CD4-positive, CD25-positive, alpha-beta regulatory T cell (primary cell): ENCODE measurements at regions not wholly inside any gene's neighbourhood (a gene's known extent, or its start where the extent isn't known, plus 50 kb on each side); places are given as distances from the start of the nearest gene placed in this dataset.

Experiments used
- ATAC-seq, 2 donors: fragments of 150-1000 bp; cut with Tn5 transposase; one replicate each; pipeline ENCODE4 v1.10.0; 2021; ENCODE audit warnings: low read depth in 2 of 2, moderate number of reproducible peaks in 2 of 2, moderate library complexity in 1 of 2
- DNase-seq, 3 donors: peaks; one replicate each; pipeline versions ENCODE4 v3.0.0 to v3.0.0-alpha.2; 2012 to 2022; ENCODE audit warnings: mixed read lengths in 1 of 3
- H3K27ac ChIP-seq: one replicate; pipeline ENCODE4 v1.7.0; 2013; ENCODE audit warnings: mild to moderate bottlenecking, low read length; ENCODE audit not compliant: insufficient read depth, poor library complexity, severe bottlenecking
- H3K27me3 ChIP-seq: one replicate; pipeline ENCODE4 v1.7.0; 2013; ENCODE audit warnings: low read length; ENCODE audit not compliant: control insufficient read depth, insufficient read depth
- H3K36me3 ChIP-seq: one replicate; pipeline ENCODE4 v1.7.0; 2013; ENCODE audit warnings: mild to moderate bottlenecking, low read length, moderate library complexity; ENCODE audit not compliant: control insufficient read depth, insufficient read depth
- H3K4me1 ChIP-seq: 2 replicates; pipeline ENCODE4 v1.7.0; 2013; ENCODE audit warnings: mild to moderate bottlenecking, low read length; ENCODE audit not compliant: insufficient read depth, control insufficient read depth, poor library complexity, severe bottlenecking
- H3K4me3 ChIP-seq: one replicate; pipeline ENCODE4 v1.7.0; 2013; ENCODE audit warnings: low read depth, mild to moderate bottlenecking, low read length, moderate library complexity
- H3K9me3 ChIP-seq, 2 experiments: 1 replicate in 1 of 2; 2 replicates in 1 of 2; pipeline ENCODE4 v1.7.0; 2013; ENCODE audit warnings: low read length in 2 of 2, mild to moderate bottlenecking in 1 of 2, moderate library complexity in 1 of 2; ENCODE audit not compliant: control insufficient read depth in 2 of 2
- H3K27ac Mint-ChIP-seq, 3 donors: one replicate each; pipeline ENCODE4 v1.8.0; 2020 to 2022; ENCODE audit warnings: mild to moderate bottlenecking in 3 of 3, mixed read lengths in 3 of 3, moderate library complexity in 2 of 3
- H3K27me3 Mint-ChIP-seq: one replicate; pipeline ENCODE4 v1.8.0; 2022; ENCODE audit warnings: mild to moderate bottlenecking, mixed read lengths
- H3K36me3 Mint-ChIP-seq: one replicate; pipeline ENCODE4 v1.8.0; 2020; ENCODE audit warnings: mixed read lengths
- H3K4me1 Mint-ChIP-seq, 4 donors: one replicate each; pipeline ENCODE4 v1.8.0; 2020 to 2022; ENCODE audit warnings: mixed read lengths in 4 of 4, mild to moderate bottlenecking in 1 of 4
- H3K4me3 Mint-ChIP-seq, 4 donors: one replicate each; pipeline ENCODE4 v1.8.0; 2020 to 2022; ENCODE audit warnings: mild to moderate bottlenecking in 4 of 4, mixed read lengths in 4 of 4, moderate library complexity in 3 of 4
- H3K9me3 Mint-ChIP-seq, 7 donors: one replicate each; pipeline ENCODE4 v1.8.0; 2020 to 2022; ENCODE audit warnings: mixed read lengths in 7 of 7, mild to moderate bottlenecking in 3 of 7, moderate library complexity in 2 of 7

DNA sequence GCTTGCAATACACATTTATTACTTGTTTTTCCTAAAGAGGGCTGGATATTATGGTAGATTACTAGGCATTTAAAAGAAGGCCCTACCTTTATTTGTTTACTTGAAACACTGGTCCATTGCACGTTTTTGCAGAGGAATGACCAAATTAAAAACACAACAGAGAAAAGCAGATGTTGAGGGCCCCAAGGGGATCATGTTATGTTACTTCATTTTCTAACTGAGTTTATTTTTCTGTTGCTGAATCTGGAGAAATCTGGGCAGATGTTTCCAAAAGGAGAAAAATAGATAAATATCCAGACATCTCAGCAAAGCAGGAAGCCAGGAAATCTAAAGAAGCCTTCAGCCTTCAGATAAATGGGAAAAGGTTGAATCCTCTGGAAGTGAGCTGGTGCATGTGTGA, 353.0 kb downstream of the NDFIP2 start:
- Histone ChIP-seq H3K36me3 (no peaks in the 10 kb centered on the region), H3K27me3 (no peaks in the 10 kb centered on the region), H3K4me3 (no peak overlapping the region), H3K9me3 (no peaks in the 10 kb centered on the region), H3K27ac (no peak overlapping the region), H3K4me1 (no peaks in the 10 kb centered on the region)
- no peak for DNase-seq
- H3K36me3 Mint-ChIP-seq, result no peaks in the 10 kb centered on the region
- peaks cover 0 to 6% (median 2%) of the 10 kb centered on the region in 7 donors for H3K9me3 Mint-ChIP-seq
- ATAC-seq, result no peak
- H3K4me1 Mint-ChIP-seq, result no peaks in the 10 kb centered on the region
- no peak overlapping the region for H3K27ac Mint-ChIP-seq
- H3K4me3 Mint-ChIP-seq, result no peak overlapping the region
- H3K27me3 Mint-ChIP-seq, result no peaks in the 10 kb centered on the region

DNA sequence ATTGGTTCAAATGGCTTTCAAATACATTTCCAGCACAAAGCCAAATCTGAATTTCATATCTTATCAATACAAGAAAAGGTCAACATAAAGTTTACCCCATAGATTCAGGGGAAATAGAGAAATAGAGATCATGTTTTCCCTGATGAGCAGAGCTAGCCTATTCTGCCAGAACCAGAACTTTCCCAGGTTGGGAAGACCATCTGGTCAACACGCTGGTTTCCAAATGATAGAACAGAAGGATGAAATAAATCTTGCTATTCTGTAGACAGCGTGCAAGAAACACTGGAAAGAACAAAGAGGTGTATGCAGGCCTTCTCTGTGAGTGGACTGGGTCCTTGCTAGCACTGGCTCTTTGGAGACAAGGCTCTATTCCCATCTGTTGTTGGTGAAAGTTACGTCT, 350.6 kb downstream of the NDFIP2 start:
- no peaks in the 10 kb centered on the region for H3K9me3 ChIP-seq
- no peaks in the 10 kb centered on the region for H3K27me3 ChIP-seq
- H3K36me3 ChIP-seq, result no peaks in the 10 kb centered on the region
- no peak overlapping the region for H3K27ac Mint-ChIP-seq
- H3K27me3 Mint-ChIP-seq, result no peaks in the 10 kb centered on the region
- H3K27ac ChIP-seq, result no peak overlapping the region
- no peak overlapping the region for H3K4me3 Mint-ChIP-seq
- DNase-seq (no peak), ATAC-seq (no peak)
- H3K36me3 Mint-ChIP-seq, result no peaks in the 10 kb centered on the region
- H3K9me3 Mint-ChIP-seq, result peaks cover 0 to 10% (median 0%) of the 10 kb centered on the region in 7 donors
- no peaks in the 10 kb centered on the region for H3K4me1 ChIP-seq
- no peak overlapping the region for H3K4me3 ChIP-seq
- no peaks in the 10 kb centered on the region for H3K4me1 Mint-ChIP-seq

DNA sequence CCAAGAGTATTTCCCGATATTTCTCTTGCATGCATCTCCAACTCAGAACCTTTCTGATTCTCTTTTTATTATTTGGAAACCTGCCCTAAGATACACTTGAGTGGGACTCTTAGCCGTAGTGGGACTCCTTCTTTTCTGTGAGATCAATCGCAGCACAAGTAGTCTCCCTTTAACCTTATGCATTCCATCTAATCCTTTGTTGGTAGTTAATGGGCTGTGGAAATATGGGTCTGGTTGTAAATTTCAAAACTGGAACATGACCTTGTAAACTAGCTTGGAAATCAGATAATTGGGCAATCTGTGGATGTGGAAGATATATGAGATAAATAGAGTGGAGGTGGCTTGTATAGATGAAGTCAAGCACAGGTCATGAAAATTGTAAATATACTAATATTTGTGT, 350.0 kb downstream of the NDFIP2 start:
- DNase-seq, result no peak
- H3K36me3 ChIP-seq, result no peaks in the 10 kb centered on the region
- Mint-ChIP-seq H3K27me3 (no peaks in the 10 kb centered on the region), H3K36me3 (no peaks in the 10 kb centered on the region), H3K9me3 (peaks cover 0 to 10% (median 0%) of the 10 kb centered on the region in 7 donors), H3K4me3 (no peak overlapping the region), H3K27ac (no peak overlapping the region), H3K4me1 (no peaks in the 10 kb centered on the region)
- H3K4me3 ChIP-seq, result no peak overlapping the region
- no peak for ATAC-seq
- no peak overlapping the region for H3K27ac ChIP-seq
- no peaks in the 10 kb centered on the region for H3K9me3 ChIP-seq
- no peaks in the 10 kb centered on the region for H3K27me3 ChIP-seq
- no peaks in the 10 kb centered on the region for H3K4me1 ChIP-seq

DNA sequence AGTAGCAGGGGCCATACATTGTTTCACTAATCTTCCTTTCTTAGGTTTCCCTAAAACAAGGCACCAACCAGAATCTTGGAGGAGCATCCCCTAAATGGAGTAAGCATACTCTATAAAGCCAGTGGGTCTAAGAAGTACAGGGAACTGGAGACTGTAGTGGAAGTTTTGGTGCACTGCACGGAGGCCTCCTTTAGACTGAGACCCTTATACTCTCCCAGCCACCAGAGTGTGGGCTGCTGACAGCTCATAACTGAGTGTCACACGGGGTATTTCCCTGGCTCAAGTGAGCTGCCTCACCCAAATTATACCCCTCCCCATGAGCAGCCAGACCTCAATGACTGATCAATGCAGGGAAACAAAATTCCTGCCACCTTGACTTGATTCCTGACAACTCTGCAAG, 349.5 kb downstream of the NDFIP2 start:
- Histone ChIP-seq H3K4me1 (no peaks in the 10 kb centered on the region), H3K27ac (no peak overlapping the region), H3K4me3 (no peak overlapping the region), H3K27me3 (no peaks in the 10 kb centered on the region), H3K36me3 (no peaks in the 10 kb centered on the region), H3K9me3 (no peaks in the 10 kb centered on the region)
- no peak for DNase-seq
- H3K4me3 Mint-ChIP-seq, result no peak overlapping the region
- H3K9me3 Mint-ChIP-seq, result peaks cover 0 to 10% (median 0%) of the 10 kb centered on the region in 7 donors
- no peaks in the 10 kb centered on the region for H3K36me3 Mint-ChIP-seq
- no peaks in the 10 kb centered on the region for H3K27me3 Mint-ChIP-seq
- no peak overlapping the region for H3K27ac Mint-ChIP-seq
- no peaks in the 10 kb centered on the region for H3K4me1 Mint-ChIP-seq
- ATAC-seq, result no peak

DNA sequence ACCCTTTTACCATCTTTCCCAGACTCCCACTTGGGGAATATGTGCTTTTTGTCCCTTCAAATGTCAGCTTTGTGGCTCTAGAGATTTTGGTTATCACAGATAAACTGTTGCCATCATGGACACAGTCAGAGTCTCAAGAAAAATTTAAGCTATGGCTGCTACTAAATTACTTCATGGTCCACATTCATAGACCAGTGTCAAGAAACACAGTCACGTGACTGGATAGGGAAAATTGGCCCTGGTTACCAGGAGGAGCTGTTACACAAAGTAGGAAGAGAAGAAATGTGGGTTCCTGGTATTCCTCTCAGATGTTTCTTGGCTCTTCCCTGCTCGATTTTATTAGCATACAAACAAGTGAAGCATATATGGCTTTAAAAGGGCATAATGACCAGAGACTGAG, 348.9 kb downstream of the NDFIP2 start:
- H3K36me3 Mint-ChIP-seq, result no peaks in the 10 kb centered on the region
- no peaks in the 10 kb centered on the region for H3K4me1 ChIP-seq

DNA sequence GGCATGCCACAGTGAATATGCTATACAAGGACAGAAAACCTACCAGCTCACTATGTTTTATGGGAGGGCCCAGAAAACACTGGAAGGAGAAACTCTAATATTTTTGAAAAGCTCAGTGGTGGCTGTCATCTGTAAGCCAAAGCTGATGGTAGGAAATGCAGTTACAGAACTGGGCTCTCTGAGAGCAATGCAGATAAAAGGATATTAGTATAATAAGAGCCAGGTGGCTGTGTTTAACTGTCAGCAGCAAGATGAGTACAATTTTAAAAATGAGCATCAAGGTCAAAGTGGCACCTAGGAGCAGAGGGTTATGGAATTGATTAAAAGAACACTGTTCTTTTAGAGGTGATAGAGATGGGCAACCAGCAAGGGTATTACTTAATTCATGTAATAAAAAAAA, 345.0 kb downstream of the NDFIP2 start:
- Histone ChIP-seq H3K9me3 (no peaks in the 10 kb centered on the region), H3K4me3 (no peak overlapping the region), H3K36me3 (no peaks in the 10 kb centered on the region), H3K27me3 (no peaks in the 10 kb centered on the region), H3K4me1 (no peaks in the 10 kb centered on the region), H3K27ac (no peak overlapping the region)
- Mint-ChIP-seq H3K27ac (no peak overlapping the region), H3K4me3 (no peak overlapping the region), H3K36me3 (no peaks in the 10 kb centered on the region), H3K4me1 (no peaks in the 10 kb centered on the region), H3K27me3 (no peaks in the 10 kb centered on the region), H3K9me3 (peaks cover 0 to 8% (median 4%) of the 10 kb centered on the region in 7 donors)
- ATAC-seq (no peak), DNase-seq (no peak)

More for the DNA sequence above, 348.9 kb downstream of the NDFIP2 start:
- Mint-ChIP-seq H3K27me3 (no peaks in the 10 kb centered on the region), H3K4me1 (no peaks in the 10 kb centered on the region), H3K9me3 (peaks cover 0 to 10% (median 0%) of the 10 kb centered on the region in 7 donors), H3K4me3 (no peak overlapping the region), H3K27ac (no peak overlapping the region)
- no peak for ATAC-seq
- Histone ChIP-seq H3K36me3 (no peaks in the 10 kb centered on the region), H3K27ac (no peak overlapping the region), H3K4me3 (no peak overlapping the region), H3K27me3 (no peaks in the 10 kb centered on the region), H3K9me3 (no peaks in the 10 kb centered on the region)
- no peak for DNase-seq

DNA sequence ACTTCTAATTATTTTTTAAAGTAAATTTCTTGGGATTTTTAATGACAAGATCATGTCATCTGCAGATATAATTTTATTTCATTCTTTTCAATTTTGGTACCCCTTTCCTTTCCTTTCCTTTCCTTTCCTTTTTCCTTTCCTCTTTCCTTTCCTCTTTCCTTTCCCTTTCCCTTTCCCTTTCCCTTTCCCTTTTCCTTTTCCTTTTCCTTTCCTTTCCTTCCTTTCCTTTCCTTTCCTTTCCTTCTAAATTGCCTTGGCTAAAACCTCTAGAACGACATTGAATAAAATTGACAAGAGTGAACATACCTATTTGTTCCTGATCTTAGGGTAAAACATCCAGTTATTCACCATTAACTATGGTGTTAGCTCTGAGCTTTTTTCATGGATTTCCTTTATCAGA, 334.1 kb downstream of the NDFIP2 start:
- no peak overlapping the region for H3K4me3 Mint-ChIP-seq
- no peak overlapping the region for H3K27ac ChIP-seq
- no peaks in the 10 kb centered on the region for H3K27me3 Mint-ChIP-seq
- no peaks in the 10 kb centered on the region for H3K27me3 ChIP-seq
- no peak overlapping the region for H3K4me3 ChIP-seq
- H3K9me3 ChIP-seq, result no peaks in the 10 kb centered on the region
- no peak overlapping the region for H3K27ac Mint-ChIP-seq
- H3K4me1 ChIP-seq, result no peaks in the 10 kb centered on the region
- H3K4me1 Mint-ChIP-seq, result no peaks in the 10 kb centered on the region
- H3K9me3 Mint-ChIP-seq, result peaks cover 0 to 8% (median 0%) of the 10 kb centered on the region in 7 donors
- no peaks in the 10 kb centered on the region for H3K36me3 ChIP-seq
- ATAC-seq (no peak), DNase-seq (no peak)
- no peaks in the 10 kb centered on the region for H3K36me3 Mint-ChIP-seq

DNA sequence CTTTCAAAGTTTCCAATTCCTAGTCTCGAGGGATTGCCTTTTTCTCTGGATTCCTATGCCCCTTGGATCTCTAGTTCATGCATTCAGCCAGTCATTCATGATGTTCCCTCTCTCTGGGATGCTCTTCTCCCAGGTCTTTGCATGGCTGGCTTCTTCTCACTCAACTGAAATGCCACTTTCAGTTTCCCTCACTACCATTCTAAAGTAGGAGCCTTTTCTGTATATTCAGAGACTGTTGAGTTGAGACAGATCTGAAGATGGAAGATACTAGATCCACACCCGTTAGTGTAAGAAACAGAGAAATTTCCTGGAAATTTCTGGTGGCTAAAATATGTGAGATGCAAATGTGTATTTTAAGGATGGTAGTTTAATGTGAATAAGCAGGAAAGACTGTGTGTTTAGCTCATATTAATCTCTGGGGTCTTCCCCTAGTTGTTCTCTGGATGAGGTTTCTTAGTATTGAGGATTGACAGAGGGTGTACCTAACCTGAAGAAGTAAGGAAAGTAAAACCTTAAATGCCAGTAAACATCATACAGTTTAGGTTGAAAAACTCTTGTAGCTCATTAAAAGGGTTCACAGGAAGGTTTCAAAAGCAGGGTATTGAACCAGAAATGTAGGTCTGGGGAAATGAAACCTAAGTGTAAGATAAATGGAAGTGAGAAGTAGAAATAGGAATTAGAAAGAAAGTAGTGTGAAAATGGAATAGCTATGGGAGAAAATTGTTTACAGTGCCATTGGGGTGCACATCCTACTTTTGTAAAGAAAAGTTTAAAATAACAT, 331.3 kb downstream of the NDFIP2 start:
- Histone ChIP-seq H3K27me3 (no peaks in the 10 kb centered on the region), H3K4me3 (no peak overlapping the region), H3K4me1 (no peaks in the 10 kb centered on the region), H3K27ac (no peak overlapping the region), H3K9me3 (no peaks in the 10 kb centered on the region), H3K36me3 (no peaks in the 10 kb centered on the region)
- Mint-ChIP-seq H3K4me3 (no peak overlapping the region), H3K27me3 (no peaks in the 10 kb centered on the region), H3K36me3 (no peaks in the 10 kb centered on the region), H3K27ac (no peak overlapping the region), H3K9me3 (peaks cover 0 to 8% (median 2%) of the 10 kb centered on the region in 7 donors), H3K4me1 (no peaks in the 10 kb centered on the region)
- DNase-seq (no peak), ATAC-seq (no peak)
